HUES6 (cell line): ENCODE measurements at regions not wholly inside any gene's neighbourhood (a gene's known extent, or its start where the extent isn't known, plus 50 kb on each side); places are given as distances from the start of the nearest gene placed in this dataset.
"Not testable (repeated sequence)": the region's sequence is repeated elsewhere in the genome, so short reads cannot be mapped to it uniquely, and the experiment has no call there.

Experiments used
- H3K27ac ChIP-seq: 2 replicates; pipeline ENCODE4 v1.7.0; 2013; ENCODE audit warnings: low read depth, mild to moderate bottlenecking, low read length, inconsistent platforms
- H3K27me3 ChIP-seq: 2 replicates; pipeline ENCODE4 v1.6.1; 2013; ENCODE audit warnings: low read length; ENCODE audit not compliant: control insufficient read depth, insufficient read depth
- H3K36me3 ChIP-seq: 2 replicates; pipeline ENCODE4 v1.6.1; 2013; ENCODE audit warnings: low read length; ENCODE audit not compliant: control insufficient read depth, insufficient read depth
- H3K4me1 ChIP-seq: 2 replicates; pipeline ENCODE4 v1.6.1; 2013; ENCODE audit warnings: low read length; ENCODE audit not compliant: control insufficient read depth, insufficient read depth
- H3K4me3 ChIP-seq: 2 replicates; pipeline ENCODE4 v1.5.1; 2013; ENCODE audit warnings: low read depth, low read length
- H3K9ac ChIP-seq: one replicate; pipeline ENCODE4 v1.6.1; 2013; ENCODE audit warnings: mild to moderate bottlenecking, low read length
- H3K9me3 ChIP-seq: 2 replicates; pipeline ENCODE4 v1.6.1; 2013; ENCODE audit warnings: low read depth, low read length; ENCODE audit not compliant: control insufficient read depth, insufficient read depth

DNA sequence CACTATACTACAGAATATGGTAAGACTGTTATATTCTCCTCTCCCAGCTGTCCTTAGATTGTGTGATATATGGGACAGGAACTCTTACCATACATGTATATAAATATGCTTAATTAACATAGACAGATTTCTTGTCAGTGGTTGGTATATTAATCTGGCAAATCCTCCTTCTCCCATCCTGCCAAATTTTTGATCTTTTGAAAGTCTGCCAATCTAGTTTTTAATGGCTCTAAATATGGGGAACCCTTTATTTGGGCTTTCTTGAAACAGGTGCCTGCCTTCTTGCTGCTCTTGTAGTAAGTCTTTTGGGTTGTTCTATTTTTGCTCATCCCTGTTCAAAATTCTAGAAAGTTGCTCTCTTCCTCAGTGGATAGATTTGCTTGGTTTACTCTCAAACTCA is 63.5 kb downstream of the SPATA31D1 start:
- no peaks in the 10 kb centered on the region for H3K27me3 ChIP-seq
- H3K9me3 ChIP-seq = no peaks in the 10 kb centered on the region
- H3K4me1 ChIP-seq = no peaks in the 10 kb centered on the region; the same call in 1 of the 2 replicates
- H3K36me3 ChIP-seq = no peaks in the 10 kb centered on the region
- H3K9ac ChIP-seq = no peak overlapping the region
- H3K27ac ChIP-seq = no peak overlapping the region
- no peak overlapping the region for H3K4me3 ChIP-seq

DNA sequence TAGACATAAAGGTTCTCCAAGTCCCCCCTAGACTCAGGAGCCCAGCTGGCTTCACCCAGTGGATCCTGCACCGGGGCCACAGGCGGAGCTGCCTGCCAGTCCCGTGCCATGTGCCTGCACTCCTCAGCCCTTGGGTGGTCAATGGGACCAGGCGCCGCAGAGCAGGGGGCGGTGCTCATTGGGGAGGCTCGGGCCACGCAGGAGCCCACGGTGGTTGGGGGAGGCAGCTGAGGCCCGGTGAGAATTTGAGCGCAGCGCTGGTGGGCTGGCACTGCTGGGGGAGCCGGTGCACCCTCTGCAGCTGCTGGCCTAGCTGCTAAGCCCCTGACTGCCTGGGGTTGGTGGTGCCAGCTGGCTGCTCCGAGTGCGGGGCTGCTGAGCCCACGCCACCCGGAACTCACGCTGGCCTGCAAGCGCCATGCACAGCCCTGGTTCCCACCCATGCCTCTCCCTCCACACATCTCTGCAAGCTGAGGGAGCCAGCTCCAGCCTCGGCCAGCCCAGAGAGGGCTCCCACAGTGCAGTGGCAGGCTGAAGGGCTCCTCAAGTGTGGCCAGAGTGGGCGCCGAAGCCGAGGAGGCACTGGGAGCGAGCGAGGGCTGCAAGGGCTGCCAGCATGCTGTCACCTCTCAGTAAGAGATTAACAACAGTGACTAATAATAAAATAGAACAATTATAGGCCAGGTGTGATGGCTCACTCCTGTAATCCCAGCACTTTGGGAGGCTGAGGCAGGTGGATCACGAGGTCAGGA is 65.9 kb downstream of the SPATA31D1 start:
- H3K36me3 ChIP-seq = no peaks in the 10 kb centered on the region
- H3K9ac ChIP-seq = no peak overlapping the region
- H3K4me3 ChIP-seq = no peak overlapping the region
- no peaks in the 10 kb centered on the region for H3K27me3 ChIP-seq
- no peaks in the 10 kb centered on the region for H3K9me3 ChIP-seq
- no peaks in the 10 kb centered on the region for H3K4me1 ChIP-seq
- no peak overlapping the region for H3K27ac ChIP-seq

DNA sequence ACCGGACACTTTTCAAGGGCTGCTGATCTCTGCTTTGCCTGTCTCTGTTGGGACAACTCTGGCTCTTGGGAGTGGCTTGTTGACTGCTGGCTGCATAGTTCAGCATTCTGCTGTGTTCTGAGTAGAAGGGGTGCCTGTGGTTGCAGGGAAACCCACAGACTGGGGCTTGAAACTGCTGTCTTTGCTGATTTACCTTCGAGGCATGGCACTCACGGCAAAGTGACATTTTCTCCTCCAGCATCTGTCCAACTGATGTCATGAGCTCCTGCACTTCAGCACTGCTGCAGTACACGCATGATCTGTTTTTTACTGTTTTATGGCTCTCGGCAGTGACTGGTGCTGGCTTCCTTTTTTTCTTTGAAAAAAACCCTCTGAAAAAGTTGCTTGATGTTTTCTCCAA is 69.2 kb downstream of the SPATA31D1 start:
- Histone ChIP-seq H3K27ac (no peak overlapping the region), H3K36me3 (no peaks in the 10 kb centered on the region), H3K9ac (no peak overlapping the region), H3K4me3 (no peak overlapping the region), H3K9me3 (no peaks in the 10 kb centered on the region), H3K4me1 (no peaks in the 10 kb centered on the region), H3K27me3 (no peaks in the 10 kb centered on the region)

DNA sequence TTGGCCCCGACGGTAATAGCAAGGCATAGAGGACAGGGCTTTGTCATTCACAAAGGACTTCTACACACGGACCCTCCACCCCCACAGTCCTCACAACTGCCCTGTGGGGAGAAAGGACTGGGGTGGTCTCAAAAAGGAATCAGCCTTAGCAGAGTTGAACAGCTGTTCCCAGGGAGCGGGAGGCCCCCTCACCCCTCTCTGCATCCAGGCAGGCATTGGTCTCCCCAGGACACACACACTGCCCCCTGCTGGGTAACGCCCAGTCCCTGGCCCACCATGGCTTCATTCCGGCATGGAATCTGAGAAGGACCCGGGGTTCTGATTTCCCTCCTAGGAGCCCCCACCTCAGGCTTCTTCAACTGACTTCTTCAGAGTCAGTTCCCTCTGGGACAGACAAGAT is 73.2 kb downstream of the SPATA31D1 start:
- H3K9me3 ChIP-seq, H3K27ac ChIP-seq, H3K9ac ChIP-seq, H3K27me3 ChIP-seq, H3K4me3 ChIP-seq, H3K36me3 ChIP-seq, H3K4me1 ChIP-seq: not testable (repeated sequence)

DNA sequence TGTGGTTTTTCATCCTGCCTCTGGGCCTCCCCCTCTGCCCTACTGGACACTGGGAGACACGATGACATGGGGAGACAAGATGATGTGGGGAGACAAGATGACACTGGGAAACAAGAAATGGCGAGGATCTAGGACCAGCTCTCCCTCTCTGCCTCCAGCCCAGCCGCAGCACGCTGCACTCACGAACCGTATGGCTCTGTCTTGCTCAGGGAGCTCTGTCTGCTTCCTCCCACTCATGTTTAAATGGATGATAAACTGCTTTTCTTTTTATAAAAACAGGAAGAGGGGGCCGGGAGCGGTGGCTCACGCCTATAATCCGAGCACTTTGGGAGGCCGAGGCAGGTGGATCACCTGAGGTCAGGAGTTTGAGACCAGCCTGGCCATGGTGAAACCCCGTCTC is 73.7 kb downstream of the SPATA31D1 start:
- Histone ChIP-seq H3K9ac (no peak overlapping the region), H3K9me3 (no peaks in the 10 kb centered on the region), H3K4me3 (no peak overlapping the region), H3K27ac (no peak overlapping the region), H3K4me1 (no peaks in the 10 kb centered on the region), H3K27me3 (no peaks in the 10 kb centered on the region), H3K36me3 (no peaks in the 10 kb centered on the region)

DNA sequence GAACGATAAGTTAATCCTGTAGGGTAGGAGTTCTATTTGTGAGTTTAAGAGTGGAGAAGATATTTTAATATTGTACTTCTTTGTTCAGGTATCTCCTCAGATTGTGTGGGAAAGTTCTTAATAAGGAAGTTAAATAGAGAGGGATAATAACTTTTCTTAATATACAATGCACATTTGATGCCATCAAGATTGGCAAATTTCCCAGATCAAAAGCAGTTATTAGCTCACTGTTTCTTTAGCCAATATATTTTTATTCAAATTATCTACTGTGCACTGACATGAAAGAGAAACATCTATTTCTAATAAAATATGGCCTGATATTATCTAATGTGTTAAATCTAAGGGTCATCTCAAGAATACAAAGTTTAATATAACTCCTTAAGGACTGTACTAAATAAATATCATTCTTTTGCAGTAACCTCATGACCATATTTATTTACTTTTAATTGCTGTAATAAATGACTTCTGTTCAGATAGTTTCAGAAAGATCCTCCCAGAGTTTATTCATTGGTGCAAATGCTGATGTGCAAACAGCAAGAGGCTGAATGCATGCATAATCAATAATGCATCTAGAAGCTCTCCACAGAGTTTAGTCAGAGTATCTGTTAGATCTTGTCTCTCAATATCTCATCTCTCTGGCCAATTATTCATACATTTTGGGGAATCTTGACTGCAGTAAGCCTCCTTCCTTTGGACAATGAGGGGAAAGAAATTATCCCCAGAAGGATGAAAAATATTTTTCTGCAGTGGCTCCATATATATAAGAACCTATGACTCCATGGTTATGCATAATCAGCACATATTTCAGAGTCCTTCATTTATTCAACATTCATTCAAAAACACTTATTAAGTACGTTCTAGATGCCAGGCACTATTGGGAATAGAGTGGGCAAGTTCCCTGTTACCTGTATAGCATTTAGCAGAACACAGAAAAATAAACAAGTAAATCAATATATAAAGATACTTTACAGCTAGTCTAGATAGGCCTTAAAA is 85.3 kb downstream of the SPATA31D1 start:
- H3K4me1 ChIP-seq = no peaks in the 10 kb centered on the region
- no peak overlapping the region for H3K9ac ChIP-seq
- no peak overlapping the region for H3K27ac ChIP-seq
- no peaks in the 10 kb centered on the region for H3K9me3 ChIP-seq
- no peak overlapping the region for H3K4me3 ChIP-seq
- H3K27me3 ChIP-seq = no peaks in the 10 kb centered on the region
- H3K36me3 ChIP-seq = no peaks in the 10 kb centered on the region

DNA sequence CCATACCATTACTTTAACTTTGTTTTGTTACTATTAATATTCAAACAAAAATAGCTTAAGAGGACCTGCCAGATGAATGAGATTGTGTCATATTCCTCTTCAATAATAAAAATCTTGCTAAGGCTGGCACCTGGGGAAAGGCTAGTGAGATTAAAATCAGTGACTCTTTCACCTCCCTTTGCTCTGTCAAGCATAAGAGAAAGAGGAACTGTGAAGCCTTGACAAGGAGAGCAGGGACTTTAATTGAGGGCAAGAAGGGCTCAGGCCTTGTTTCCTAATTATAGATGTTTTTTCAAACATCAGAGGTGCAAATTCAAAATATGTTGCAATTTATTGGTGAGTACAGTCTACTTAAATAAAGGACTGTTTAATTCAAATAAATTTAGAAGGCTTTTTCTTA is 91.7 kb downstream of the SPATA31D1 start:
- Histone ChIP-seq H3K9ac (no peak overlapping the region), H3K36me3 (no peaks in the 10 kb centered on the region), H3K9me3 (no peaks in the 10 kb centered on the region), H3K27me3 (no peaks in the 10 kb centered on the region), H3K4me3 (no peak overlapping the region), H3K27ac (no peak overlapping the region), H3K4me1 (peaks cover 3% of the 10 kb centered on the region; the same call in 1 of the 2 replicates)

DNA sequence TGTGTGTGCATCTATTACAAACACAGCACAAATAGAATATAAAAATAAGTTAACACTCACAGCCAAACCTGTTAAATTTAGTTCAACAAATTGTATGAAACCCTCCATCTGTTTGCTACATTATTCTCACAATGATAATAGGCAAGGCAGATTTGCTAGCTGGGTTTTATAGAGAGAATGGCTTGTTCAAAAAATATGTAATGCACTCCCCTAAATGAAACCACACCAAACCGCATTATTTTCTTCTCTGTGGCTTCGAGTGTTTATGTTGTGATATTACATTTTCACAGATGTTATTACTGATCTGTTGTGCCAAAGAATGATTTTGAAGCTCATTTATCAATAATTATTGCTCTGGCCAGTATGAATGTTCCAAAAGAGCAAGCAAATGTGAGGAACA is 92.9 kb downstream of the SPATA31D1 start:
- no peaks in the 10 kb centered on the region for H3K36me3 ChIP-seq
- H3K4me1 ChIP-seq = peaks cover 3% of the 10 kb centered on the region; the same call in 1 of the 2 replicates
- H3K27me3 ChIP-seq = no peaks in the 10 kb centered on the region
- H3K9me3 ChIP-seq = no peaks in the 10 kb centered on the region
- no peak overlapping the region for H3K9ac ChIP-seq
- H3K4me3 ChIP-seq = no peak overlapping the region
- no peak overlapping the region for H3K27ac ChIP-seq

DNA sequence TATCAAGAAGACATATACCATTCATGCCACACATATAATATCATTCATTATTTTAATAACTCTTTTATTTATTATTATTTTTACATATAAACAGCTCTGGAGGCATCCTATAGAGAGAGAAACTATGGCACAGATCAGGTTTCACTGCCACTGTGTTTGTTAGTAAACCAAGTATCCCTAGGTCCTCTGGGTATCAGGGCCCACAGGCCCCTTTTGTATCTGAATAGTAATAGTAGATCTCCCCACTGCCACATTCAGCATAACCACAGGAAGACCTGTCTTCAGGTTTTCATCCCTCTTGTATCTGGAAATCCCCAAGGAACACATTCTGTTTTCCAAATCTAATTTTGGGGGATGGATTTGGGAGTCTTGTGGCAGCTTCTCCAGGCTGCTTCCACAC is 94.0 kb downstream of the SPATA31D1 start:
- no peaks in the 10 kb centered on the region for H3K9me3 ChIP-seq
- no peak overlapping the region for H3K27ac ChIP-seq
- no peaks in the 10 kb centered on the region for H3K27me3 ChIP-seq
- H3K4me3 ChIP-seq = no peak overlapping the region
- no peaks in the 10 kb centered on the region for H3K36me3 ChIP-seq
- H3K9ac ChIP-seq = no peak overlapping the region
- H3K4me1 ChIP-seq = peaks cover 3% of the 10 kb centered on the region; the same call in 1 of the 2 replicates

DNA sequence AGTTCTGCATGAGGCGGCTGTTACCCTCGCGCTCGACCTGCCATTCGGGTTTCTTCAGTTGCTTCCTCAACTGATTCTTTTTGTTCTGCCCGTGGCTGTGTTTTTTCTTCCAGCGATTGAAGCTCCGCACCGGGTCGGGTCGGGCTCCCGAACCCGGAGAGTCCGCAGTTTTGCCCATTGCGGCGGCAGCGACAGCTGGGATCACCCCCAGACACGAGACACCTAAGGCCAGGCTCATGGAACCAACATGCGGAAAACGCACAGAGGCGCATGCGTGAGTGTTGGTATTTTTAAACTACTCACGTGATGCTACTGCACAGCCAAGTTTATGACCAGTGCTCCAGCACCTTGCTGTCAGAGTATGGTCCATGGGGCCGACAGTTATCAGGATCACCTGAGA is 100.0 kb downstream of the SPATA31D1 start:
- Histone ChIP-seq H3K9me3 (no peaks in the 10 kb centered on the region), H3K27ac (no peak overlapping the region)

DNA sequence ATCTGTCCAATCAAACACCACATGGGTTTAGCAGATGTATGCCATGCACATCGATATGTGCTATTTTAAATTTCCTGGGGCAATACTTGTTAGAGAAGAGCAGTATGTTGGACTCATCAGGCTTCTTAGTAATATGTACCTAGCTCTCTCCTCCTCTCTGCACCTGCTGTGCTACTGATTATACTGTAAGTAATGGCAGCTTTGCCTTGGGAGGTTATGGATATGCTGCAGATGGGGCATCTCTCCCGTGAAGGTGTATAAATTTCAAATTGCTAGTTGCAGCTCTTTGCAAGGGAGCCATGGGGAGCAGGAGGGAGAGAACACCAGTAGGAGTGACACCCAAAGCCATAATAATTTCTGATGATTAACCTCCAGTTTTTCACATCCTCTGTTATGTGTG is 101.5 kb downstream of the SPATA31D1 start:
- Histone ChIP-seq H3K27me3 (no peaks in the 10 kb centered on the region), H3K36me3 (no peaks in the 10 kb centered on the region), H3K9ac (no peak overlapping the region), H3K9me3 (no peaks in the 10 kb centered on the region), H3K4me1 (no peaks in the 10 kb centered on the region), H3K4me3 (no peak overlapping the region), H3K27ac (no peak overlapping the region)

More for the DNA sequence above, 100.0 kb downstream of the SPATA31D1 start:
- no peaks in the 10 kb centered on the region for H3K27me3 ChIP-seq
- no peaks in the 10 kb centered on the region for H3K36me3 ChIP-seq
- H3K4me3 ChIP-seq = no peak overlapping the region
- no peak overlapping the region for H3K9ac ChIP-seq
- H3K4me1 ChIP-seq = no peaks in the 10 kb centered on the region
